Natural killer cell (primary cell): ENCODE measurements at regions not wholly inside any gene's neighbourhood (a gene's known extent, or its start where the extent isn't known, plus 50 kb on each side); places are given as distances from the start of the nearest gene placed in this dataset.

ENCODE experiments used
- ATAC-seq, 3 donors: fragments of 150-1000 bp in 2 of 3; fragments of 200-7000 bp in 1 of 3; cut with Tn5 transposase; 1 replicate in 1 of 3; 2 replicates in 2 of 3; pipeline ENCODE4 v1.10.0; 2021; ENCODE audit warnings: mild to moderate bottlenecking in 2 of 3, moderate library complexity in 2 of 3
- DNase-seq, 2 donors: peaks; one replicate each; pipeline versions ENCODE4 v3.0.0 to v3.0.0-alpha.2; 2013 to 2021; ENCODE audit warnings: mixed read lengths in 1 of 2
- H3K27ac ChIP-seq: one replicate; pipeline ENCODE4 v1.5.1; 2013; ENCODE audit warnings: mild to moderate bottlenecking, low read length
- H3K27me3 ChIP-seq: one replicate; pipeline ENCODE4 v1.6.1; 2013; ENCODE audit warnings: low read length; ENCODE audit not compliant: control insufficient read depth, insufficient read depth
- H3K36me3 ChIP-seq: one replicate; pipeline ENCODE4 v1.6.1; 2013; ENCODE audit warnings: low read length; ENCODE audit not compliant: control insufficient read depth, insufficient read depth
- H3K4me1 ChIP-seq: one replicate; pipeline ENCODE4 v1.6.1; 2013; ENCODE audit warnings: low read length; ENCODE audit not compliant: control insufficient read depth, insufficient read depth
- H3K4me3 ChIP-seq: one replicate; pipeline ENCODE4 v1.5.1; 2013; ENCODE audit warnings: low read length
- H3K9me3 ChIP-seq: one replicate; pipeline ENCODE4 v1.6.1; 2013; ENCODE audit warnings: low read length; ENCODE audit not compliant: control insufficient read depth, insufficient read depth
- H3K27ac Mint-ChIP-seq, 2 donors: one replicate each; pipeline ENCODE4 v1.8.0; 2022; ENCODE audit warnings: mild to moderate bottlenecking in 2 of 2, mixed read lengths in 2 of 2, moderate library complexity in 1 of 2
- H3K27me3 Mint-ChIP-seq, 2 donors: one replicate each; pipeline ENCODE4 v1.8.0; 2022; ENCODE audit warnings: low read depth in 2 of 2, mixed read lengths in 2 of 2
- H3K36me3 Mint-ChIP-seq: one replicate; pipeline ENCODE4 v1.8.0; 2022; ENCODE audit warnings: mixed read lengths
- H3K4me1 Mint-ChIP-seq, 2 donors: one replicate each; pipeline ENCODE4 v1.8.0; 2022; ENCODE audit warnings: mixed read lengths in 2 of 2
- H3K4me3 Mint-ChIP-seq: one replicate; pipeline ENCODE4 v1.8.0; 2022; ENCODE audit warnings: mild to moderate bottlenecking, moderate library complexity, mixed read lengths
- H3K9me3 Mint-ChIP-seq, 2 donors: one replicate each; pipeline ENCODE4 v1.8.0; 2022; ENCODE audit warnings: mixed read lengths in 2 of 2
- WGBS: methylation state at CpG from one replicate; pipeline ENCODE4 v1.1.7; 2013; ENCODE audit warnings: missing lambda C conversion rate; ENCODE audit not compliant: insufficient coverage; 5-methylcytosine and 5-hydroxymethylcytosine counted together
- intact Hi-C: fragments of 100-400 bp; cut with micrococcal nuclease; formaldehyde crosslinking; loops from one replicate; pipeline ENCODE4 v1.14.2; 2022
- TF ChIP-seq, protein P1 (sequence below): fragments of 200-600 bp; IDR thresholded peaks from one replicate; pipeline ENCODE4 v1.8.0; 2022; ENCODE audit warnings: antibody characterized with exemption

DNA sequence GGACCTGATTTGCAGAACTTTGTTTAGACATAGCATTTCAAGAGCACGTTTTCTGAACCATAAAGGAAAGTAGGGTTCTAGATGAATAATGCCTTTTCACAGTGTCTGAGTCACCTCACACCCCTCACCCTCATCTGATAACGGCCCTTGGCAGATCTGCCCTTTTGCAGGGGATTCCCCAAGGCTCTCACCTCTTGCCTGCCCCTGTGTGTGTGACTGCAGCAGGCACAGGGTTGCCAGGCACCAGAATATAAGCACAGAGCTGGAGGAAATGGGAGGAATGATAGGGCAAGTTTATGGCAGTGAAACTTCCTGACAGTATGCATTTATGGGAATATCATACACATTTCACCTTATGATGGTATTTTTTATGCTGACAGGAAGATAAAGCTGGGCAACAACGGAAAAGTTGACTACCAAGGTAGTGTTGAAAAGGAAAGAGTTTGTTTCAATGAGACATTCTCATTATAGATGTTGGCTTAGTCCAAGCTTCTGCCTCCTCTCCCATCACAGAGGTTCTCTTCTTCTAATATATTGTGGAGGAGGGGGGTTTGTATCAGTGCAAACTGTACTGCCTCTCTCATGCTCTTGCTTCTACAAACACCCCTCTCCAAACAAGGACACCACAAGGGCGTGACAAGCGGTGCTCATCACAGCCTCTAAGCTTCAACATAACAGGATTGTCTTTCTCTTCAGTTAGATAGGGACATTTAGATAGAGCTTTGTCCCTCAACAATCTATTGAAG lies 101.5 kb upstream of the BACH2 start:
- ATAC-seq (peak; percentile 78 to 94 (median 87)), DNase-seq (peak; percentile 77 to 90)
- Histone ChIP-seq H3K4me1 (peaks cover 64% of the 10 kb centered on the region), H3K9me3 (no peaks in the 10 kb centered on the region), H3K27me3 (no peaks in the 10 kb centered on the region), H3K4me3 (no peak overlapping the region), H3K27ac (peak overlapping the region; percentile 83), H3K36me3 (no peaks in the 10 kb centered on the region)
- WGBS, result 60% methylated on average over 3 of the region's 5 CpGs
- Mint-ChIP-seq H3K4me3 (peak overlapping the region; percentile 36), H3K27ac (peak overlapping the region; percentile 85 to 92), H3K9me3 (no peaks in the 10 kb centered on the region), H3K36me3 (no peaks in the 10 kb centered on the region), H3K27me3 (peaks cover 0 to 4% of the 10 kb centered on the region in 2 donors), H3K4me1 (peaks cover 62 to 74% of the 10 kb centered on the region in 2 donors)
- intact Hi-C loops, result loop anchor here (1.0 to 10.0 kb wide), 10 partner anchors 15 to 446 kb away; partner anchors contain the start of gene BACH2
- TF ChIP-seq, protein P1, sequence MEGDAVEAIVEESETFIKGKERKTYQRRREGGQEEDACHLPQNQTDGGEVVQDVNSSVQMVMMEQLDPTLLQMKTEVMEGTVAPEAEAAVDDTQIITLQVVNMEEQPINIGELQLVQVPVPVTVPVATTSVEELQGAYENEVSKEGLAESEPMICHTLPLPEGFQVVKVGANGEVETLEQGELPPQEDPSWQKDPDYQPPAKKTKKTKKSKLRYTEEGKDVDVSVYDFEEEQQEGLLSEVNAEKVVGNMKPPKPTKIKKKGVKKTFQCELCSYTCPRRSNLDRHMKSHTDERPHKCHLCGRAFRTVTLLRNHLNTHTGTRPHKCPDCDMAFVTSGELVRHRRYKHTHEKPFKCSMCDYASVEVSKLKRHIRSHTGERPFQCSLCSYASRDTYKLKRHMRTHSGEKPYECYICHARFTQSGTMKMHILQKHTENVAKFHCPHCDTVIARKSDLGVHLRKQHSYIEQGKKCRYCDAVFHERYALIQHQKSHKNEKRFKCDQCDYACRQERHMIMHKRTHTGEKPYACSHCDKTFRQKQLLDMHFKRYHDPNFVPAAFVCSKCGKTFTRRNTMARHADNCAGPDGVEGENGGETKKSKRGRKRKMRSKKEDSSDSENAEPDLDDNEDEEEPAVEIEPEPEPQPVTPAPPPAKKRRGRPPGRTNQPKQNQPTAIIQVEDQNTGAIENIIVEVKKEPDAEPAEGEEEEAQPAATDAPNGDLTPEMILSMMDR, result no peak

- 98% methylated on average over 4 of the region's 4 CpGs for WGBS
- no peak for ATAC-seq
- Mint-ChIP-seq H3K36me3 (no peaks in the 10 kb centered on the region), H3K4me3 (peak overlapping the region; percentile 36), H3K9me3 (no peaks in the 10 kb centered on the region), H3K27me3 (peaks cover 0 to 4% of the 10 kb centered on the region in 2 donors), H3K4me1 (peaks cover 57 to 68% of the 10 kb centered on the region in 2 donors), H3K27ac (peak overlapping the region; percentile 85 to 92)
- Histone ChIP-seq H3K4me1 (peaks cover 57% of the 10 kb centered on the region), H3K27me3 (no peaks in the 10 kb centered on the region), H3K4me3 (no peak overlapping the region), H3K36me3 (no peaks in the 10 kb centered on the region), H3K9me3 (no peaks in the 10 kb centered on the region), H3K27ac (no peak overlapping the region)
- TF ChIP-seq, protein P1, result no peak
- intact Hi-C loops, result loop anchor here (5.0 to 10.0 kb wide), 3 partner anchors 212 to 445 kb away; no protein-coding TSS in a partner anchor
- no peak for DNase-seq
These were observed 100.4 kb upstream of the BACH2 start for GRCh38 chr6:90397047-90397446.

DNA sequence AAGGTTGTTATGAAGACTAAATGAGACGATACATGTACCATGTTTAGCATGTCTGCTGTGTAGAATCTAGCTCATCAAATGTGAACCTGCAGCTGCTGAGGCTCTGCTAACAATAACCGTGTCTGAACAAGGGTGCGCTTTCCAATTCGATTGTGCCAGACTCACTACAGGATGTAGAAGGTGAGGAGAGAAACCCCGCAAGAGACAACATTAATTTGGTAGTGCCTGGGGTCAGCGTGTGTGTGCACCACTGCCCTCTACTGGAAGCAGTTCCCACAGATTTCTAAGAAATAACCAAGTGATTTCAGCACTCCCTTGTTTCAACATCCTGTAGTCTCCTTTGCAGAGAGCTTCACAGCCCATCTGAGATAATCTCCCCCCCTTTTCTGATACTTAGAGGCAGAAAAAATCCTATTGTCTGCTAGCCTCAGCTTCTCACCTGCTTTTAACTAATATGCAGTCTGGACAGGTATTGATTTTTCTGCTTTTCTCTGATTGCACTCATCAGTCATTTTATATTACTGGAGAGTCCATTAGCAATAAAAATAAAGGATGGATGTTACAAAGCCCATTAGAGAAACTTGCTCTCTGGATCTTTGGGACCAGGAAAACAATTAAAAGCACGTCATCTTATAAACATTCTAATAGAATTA lies 96.7 kb upstream of the BACH2 start:
- TF ChIP-seq, protein P1, result peak; percentile 70
- ATAC-seq (peak; percentile 49 to 76 (median 60)), DNase-seq (peak; percentile 61 to 89)
- Mint-ChIP-seq H3K36me3 (no peaks in the 10 kb centered on the region), H3K9me3 (no peaks in the 10 kb centered on the region), H3K4me3 (no peak overlapping the region), H3K27me3 (peaks cover 0 to 4% of the 10 kb centered on the region in 2 donors), H3K27ac (peak overlapping the region; percentile 12 to 75), H3K4me1 (peaks cover 30 to 35% of the 10 kb centered on the region in 2 donors)
- H3K4me3 ChIP-seq, result no peak overlapping the region
- no peak overlapping the region for H3K27ac ChIP-seq
- WGBS, result 21% methylated on average over 6 of the region's 7 CpGs
- intact Hi-C loops, result loop anchor here (1.0 to 10.0 kb wide), 2 partner anchors 209 to 453 kb away; no protein-coding TSS in a partner anchor
- peaks cover 22% of the 10 kb centered on the region for H3K4me1 ChIP-seq
- no peaks in the 10 kb centered on the region for H3K36me3 ChIP-seq
- H3K27me3 ChIP-seq, result no peaks in the 10 kb centered on the region
- no peaks in the 10 kb centered on the region for H3K9me3 ChIP-seq
